ENCODE measurements at regions not wholly inside any gene's neighbourhood (a gene's known extent, or its start where the extent isn't known, plus 50 kb on each side); places are given as distances from the start of the nearest gene placed in this dataset.

DNA sequence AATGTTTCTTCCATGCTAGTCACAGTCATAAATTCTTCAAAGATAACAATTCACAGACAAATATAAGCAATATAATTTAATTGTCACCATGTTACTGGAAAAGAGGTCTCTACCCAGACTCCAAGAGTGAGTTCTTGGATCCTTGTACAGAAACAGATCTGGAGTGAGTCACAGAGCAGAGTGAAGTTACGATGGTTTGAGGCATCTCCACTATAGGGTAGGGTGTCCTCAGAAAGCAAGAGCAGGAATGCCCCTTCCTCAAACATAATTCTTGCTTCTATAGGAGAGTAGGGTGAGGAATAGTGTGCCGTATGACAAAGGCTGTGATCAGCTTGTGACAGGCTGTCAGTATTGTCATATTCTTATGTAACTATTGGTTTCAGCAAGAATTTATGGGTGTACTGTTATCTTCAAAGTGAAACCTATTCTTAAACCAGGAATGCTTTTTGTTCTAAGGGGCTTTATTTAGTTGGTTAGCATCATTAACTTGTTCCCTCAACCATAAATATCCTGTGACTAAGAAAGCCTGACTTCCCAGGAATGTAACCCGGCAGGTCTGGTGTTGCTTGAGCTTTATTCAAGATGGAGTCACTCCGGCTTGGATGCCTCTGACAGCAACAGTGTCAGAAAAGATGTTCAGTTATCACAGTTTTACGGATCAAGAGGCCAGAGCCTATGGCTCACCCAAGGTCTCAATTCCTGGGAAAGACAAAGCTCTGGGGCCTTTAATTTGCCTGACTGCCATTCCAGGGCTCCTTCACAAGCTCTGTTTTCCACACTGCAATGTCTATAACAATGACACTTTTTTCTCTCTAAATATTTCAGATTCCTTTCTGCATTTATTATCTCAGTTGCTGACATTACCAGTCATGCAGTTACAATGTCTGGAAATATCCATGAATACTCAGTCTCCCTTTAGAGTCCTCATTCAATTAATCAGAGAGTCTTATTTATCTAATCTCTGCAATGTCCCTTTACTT, 298.6 kb downstream of the C6orf118 start:
- H2BK5ac ChIP-seq (ENCODE audit: low read depth, low read length, poor library complexity, severe bottlenecking) = no peak overlapping the region
- no peak overlapping the region for H2AK5ac ChIP-seq (ENCODE audit: low read depth, low read length)
- H3K9me3 ChIP-seq (ENCODE audit: control insufficient read depth, insufficient read depth, low read length) = peaks cover 8% of the 10 kb centered on the region
- DNase-seq = no peak
- no peak overlapping the region for H2BK20ac ChIP-seq (ENCODE audit: low read depth, low read length)
- ChIA-PET CTCF (no interaction called here), POLR2A (ENCODE audit: unreplicated experiment) (no interaction called here)
- ATAC-seq (ENCODE audit: low read depth) = peak; percentile 48
- dilution Hi-C loops (cut with HindIII; ENCODE audit: low sequenced_read_pairs, unreplicated experiment) = no loop called here
- H3K56ac ChIP-seq (ENCODE audit: extremely low read depth, insufficient read depth, low read length) = no peak overlapping the region
- H4K91ac ChIP-seq (ENCODE audit: insufficient read depth, low read depth, low read length) = no peak overlapping the region
- H3K4ac ChIP-seq (ENCODE audit: low read depth, low read length) = no peak overlapping the region
- H3K27ac ChIP-seq (ENCODE audit: insufficient read depth, low read length) = no peak overlapping the region
- H3K9me1 ChIP-seq (ENCODE audit: insufficient read depth, low read length) = no peaks in the 10 kb centered on the region
- in situ Hi-C loops (cut with MboI; ENCODE audit: low sequenced_read_pairs) = no loop called here
- H4K20me1 ChIP-seq (ENCODE audit: insufficient read depth, low read length) = no peaks in the 10 kb centered on the region
- no peak overlapping the region for H3K9ac ChIP-seq (ENCODE audit: low read depth, low read length)
- no peak overlapping the region for H3K18ac ChIP-seq (ENCODE audit: low read depth, low read length)
- H2AK9ac ChIP-seq (replicated peaks; ENCODE audit: low read depth, low read length, poor library complexity) = no peak overlapping the region
- H3K23ac ChIP-seq (ENCODE audit: low read depth, low read length) = no peak overlapping the region
- H3K27me3 ChIP-seq (ENCODE audit: control insufficient read depth, insufficient read depth, low read length) = no peaks in the 10 kb centered on the region
- H2BK15ac ChIP-seq (ENCODE audit: low read depth, low read length) = no peak overlapping the region
- H4K8ac ChIP-seq (ENCODE audit: low read depth in 2 of 2, low read length in 2 of 2) = no peak overlapping the region
- H4K5ac ChIP-seq (ENCODE audit: low read depth, low read length) = no peak overlapping the region
- 33% methylated on average over 2 of the region's 5 CpGs; no CpG with 5 or more reads in 1 of the 2 experiments for WGBS, 2 experiments (ENCODE audit: extremely low coverage in 2 of 2, insufficient read length in 1 of 2)
- no peak overlapping the region for H2AFZ ChIP-seq (replicated peaks; ENCODE audit: low read length, poor library complexity)
- no peak overlapping the region for H3K4me3 ChIP-seq (ENCODE audit: insufficient read depth, low read depth, low read length)
- H3K79me1 ChIP-seq (ENCODE audit: low read depth in 1 of 2, low read length in 2 of 2) = no peaks in the 10 kb centered on the region
- H3K4me2 ChIP-seq (ENCODE audit: low read depth, low read length) = no peak overlapping the region
- no peaks in the 10 kb centered on the region for H3K4me1 ChIP-seq (ENCODE audit: control insufficient read depth, insufficient read depth, low read length)
- H3K14ac ChIP-seq (replicated peaks; ENCODE audit: low read depth, low read length) = no peak overlapping the region
- H3K36me3 ChIP-seq (ENCODE audit: control insufficient read depth, insufficient read depth, low read length) = no peaks in the 10 kb centered on the region
- intact Hi-C loops (cut with micrococcal nuclease) = no loop called here
- no peak overlapping the region for H2BK120ac ChIP-seq (ENCODE audit: low read depth, low read length)
- no TSS peak for BruUV-seq (replicated peaks)
- no peak for TF ChIP-seq FOS (IDR thresholded peaks at IDR 0.05; ENCODE audit: low read depth, low read length)
- TF ChIP-seq, protein P1, sequence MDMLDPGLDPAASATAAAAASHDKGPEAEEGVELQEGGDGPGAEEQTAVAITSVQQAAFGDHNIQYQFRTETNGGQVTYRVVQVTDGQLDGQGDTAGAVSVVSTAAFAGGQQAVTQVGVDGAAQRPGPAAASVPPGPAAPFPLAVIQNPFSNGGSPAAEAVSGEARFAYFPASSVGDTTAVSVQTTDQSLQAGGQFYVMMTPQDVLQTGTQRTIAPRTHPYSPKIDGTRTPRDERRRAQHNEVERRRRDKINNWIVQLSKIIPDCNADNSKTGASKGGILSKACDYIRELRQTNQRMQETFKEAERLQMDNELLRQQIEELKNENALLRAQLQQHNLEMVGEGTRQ (IDR thresholded peaks at IDR 0.05; ENCODE audit: low read depth, low read length) = no peak
- TF ChIP-seq MAZ (IDR thresholded peaks at IDR 0.05; ENCODE audit: borderline replicate concordance, low read depth, low read length) = no peak
- TF ChIP-seq CHD1 (IDR thresholded peaks at IDR 0.05; ENCODE audit: low read depth, low read length) = no peak
- no peak for TF ChIP-seq CEBPB (IDR thresholded peaks at IDR 0.05; ENCODE audit: low read depth, low read length)
- no peak for TF ChIP-seq MAFK (IDR thresholded peaks at IDR 0.05; ENCODE audit: low read depth, low read length)
- TF ChIP-seq POLR2A (IDR thresholded peaks at IDR 0.05; ENCODE audit: low read depth, low read length) = no peak
- no peak for TF ChIP-seq NFE2L2 (IDR thresholded peaks at IDR 0.05; ENCODE audit: low read depth, low read length)
- no peak for TF ChIP-seq SMC3 (IDR thresholded peaks at IDR 0.05; ENCODE audit: low read depth, low read length)
- TF ChIP-seq, protein P2, sequence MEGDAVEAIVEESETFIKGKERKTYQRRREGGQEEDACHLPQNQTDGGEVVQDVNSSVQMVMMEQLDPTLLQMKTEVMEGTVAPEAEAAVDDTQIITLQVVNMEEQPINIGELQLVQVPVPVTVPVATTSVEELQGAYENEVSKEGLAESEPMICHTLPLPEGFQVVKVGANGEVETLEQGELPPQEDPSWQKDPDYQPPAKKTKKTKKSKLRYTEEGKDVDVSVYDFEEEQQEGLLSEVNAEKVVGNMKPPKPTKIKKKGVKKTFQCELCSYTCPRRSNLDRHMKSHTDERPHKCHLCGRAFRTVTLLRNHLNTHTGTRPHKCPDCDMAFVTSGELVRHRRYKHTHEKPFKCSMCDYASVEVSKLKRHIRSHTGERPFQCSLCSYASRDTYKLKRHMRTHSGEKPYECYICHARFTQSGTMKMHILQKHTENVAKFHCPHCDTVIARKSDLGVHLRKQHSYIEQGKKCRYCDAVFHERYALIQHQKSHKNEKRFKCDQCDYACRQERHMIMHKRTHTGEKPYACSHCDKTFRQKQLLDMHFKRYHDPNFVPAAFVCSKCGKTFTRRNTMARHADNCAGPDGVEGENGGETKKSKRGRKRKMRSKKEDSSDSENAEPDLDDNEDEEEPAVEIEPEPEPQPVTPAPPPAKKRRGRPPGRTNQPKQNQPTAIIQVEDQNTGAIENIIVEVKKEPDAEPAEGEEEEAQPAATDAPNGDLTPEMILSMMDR (conservative IDR thresholded peaks at IDR 0.05; ENCODE audit: low read depth, low read length) = no peak
- TF ChIP-seq MXI1 (IDR thresholded peaks at IDR 0.05; ENCODE audit: borderline replicate concordance, low read depth, low read length) = no peak
- no peak for TF ChIP-seq RCOR1 (IDR thresholded peaks at IDR 0.05; ENCODE audit: insufficient replicate concordance, low read length)
- TF ChIP-seq, protein P3, sequence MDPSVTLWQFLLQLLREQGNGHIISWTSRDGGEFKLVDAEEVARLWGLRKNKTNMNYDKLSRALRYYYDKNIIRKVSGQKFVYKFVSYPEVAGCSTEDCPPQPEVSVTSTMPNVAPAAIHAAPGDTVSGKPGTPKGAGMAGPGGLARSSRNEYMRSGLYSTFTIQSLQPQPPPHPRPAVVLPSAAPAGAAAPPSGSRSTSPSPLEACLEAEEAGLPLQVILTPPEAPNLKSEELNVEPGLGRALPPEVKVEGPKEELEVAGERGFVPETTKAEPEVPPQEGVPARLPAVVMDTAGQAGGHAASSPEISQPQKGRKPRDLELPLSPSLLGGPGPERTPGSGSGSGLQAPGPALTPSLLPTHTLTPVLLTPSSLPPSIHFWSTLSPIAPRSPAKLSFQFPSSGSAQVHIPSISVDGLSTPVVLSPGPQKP (IDR thresholded peaks at IDR 0.05; ENCODE audit: borderline replicate concordance, low read depth, low read length) = no peak
- no peak for TF ChIP-seq BHLHE40 (IDR thresholded peaks at IDR 0.05; ENCODE audit: low read depth, low read length)
- TF ChIP-seq RFX5 (IDR thresholded peaks at IDR 0.05; ENCODE audit: low read depth, low read length) = no peak

Data from IMR-90 (cell line).